ENCODE measurements at regions not wholly inside any gene's neighbourhood (a gene's known extent, or its start where the extent isn't known, plus 50 kb on each side); places are given as distances from the start of the nearest gene placed in this dataset.
A peak's percentile ranks its signal among the peaks of the same experiment; 100 is the strongest.

DNA sequence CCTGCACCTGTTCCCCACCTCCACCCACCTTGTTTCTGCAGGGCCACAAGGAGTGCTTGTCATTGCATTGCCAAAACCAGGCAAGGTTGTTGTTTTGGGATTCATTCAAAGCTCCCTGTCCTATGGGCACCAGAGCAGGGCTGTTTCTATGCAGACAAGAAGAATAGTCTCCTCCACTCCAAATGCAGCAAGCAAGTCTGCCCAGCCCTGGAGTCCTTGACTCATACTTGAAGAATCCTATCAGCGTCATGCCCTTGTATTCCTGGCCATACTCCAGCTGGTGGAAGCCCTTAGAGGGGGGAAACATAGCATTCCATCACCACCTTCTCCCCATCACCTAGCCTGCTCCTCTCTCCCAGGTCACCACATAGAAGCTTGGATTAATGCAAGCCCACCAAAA, 145.3 kb upstream of the ECI2 start:
- TF ChIP-seq, protein P1, sequence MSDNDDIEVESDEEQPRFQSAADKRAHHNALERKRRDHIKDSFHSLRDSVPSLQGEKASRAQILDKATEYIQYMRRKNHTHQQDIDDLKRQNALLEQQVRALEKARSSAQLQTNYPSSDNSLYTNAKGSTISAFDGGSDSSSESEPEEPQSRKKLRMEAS (IDR thresholded peaks at IDR 0.05): peak; percentile 53; the same call in 1 of the 2 replicates
- TF ChIP-seq ZBTB7A (IDR thresholded peaks at IDR 0.05; ENCODE audit: low read depth) (peak; percentile 15; the same call in 1 of the 2 replicates), RAD21 (IDR thresholded peaks at IDR 0.05; ENCODE audit: low read depth) (peak; percentile 1; the same call in 1 of the 2 replicates), CREB1 (IDR thresholded peaks at IDR 0.05; ENCODE audit: low read depth) (no peak), EGR1 (IDR thresholded peaks at IDR 0.05) (no peak), NFIC (IDR thresholded peaks at IDR 0.05) (peak; percentile 92), CEBPB (IDR thresholded peaks at IDR 0.05) (peak; percentile 16; the same call in 1 of the 2 replicates), TAF1 (IDR thresholded peaks at IDR 0.05; ENCODE audit: low read depth) (no peak), FOXM1 (IDR thresholded peaks at IDR 0.05; ENCODE audit: borderline replicate concordance, low read depth) (peak; percentile 51; the same call in 1 of the 2 replicates), TEAD4 (IDR thresholded peaks at IDR 0.05) (peak; percentile 87), TCF12 (IDR thresholded peaks at IDR 0.05; ENCODE audit: low read depth) (peak; percentile 68), EP300 (IDR thresholded peaks at IDR 0.05; ENCODE audit: borderline replicate concordance) (peak; percentile 85), YY1 (IDR thresholded peaks at IDR 0.05; ENCODE audit: low read depth) (no peak)
- TF ChIP-seq, protein P2, sequence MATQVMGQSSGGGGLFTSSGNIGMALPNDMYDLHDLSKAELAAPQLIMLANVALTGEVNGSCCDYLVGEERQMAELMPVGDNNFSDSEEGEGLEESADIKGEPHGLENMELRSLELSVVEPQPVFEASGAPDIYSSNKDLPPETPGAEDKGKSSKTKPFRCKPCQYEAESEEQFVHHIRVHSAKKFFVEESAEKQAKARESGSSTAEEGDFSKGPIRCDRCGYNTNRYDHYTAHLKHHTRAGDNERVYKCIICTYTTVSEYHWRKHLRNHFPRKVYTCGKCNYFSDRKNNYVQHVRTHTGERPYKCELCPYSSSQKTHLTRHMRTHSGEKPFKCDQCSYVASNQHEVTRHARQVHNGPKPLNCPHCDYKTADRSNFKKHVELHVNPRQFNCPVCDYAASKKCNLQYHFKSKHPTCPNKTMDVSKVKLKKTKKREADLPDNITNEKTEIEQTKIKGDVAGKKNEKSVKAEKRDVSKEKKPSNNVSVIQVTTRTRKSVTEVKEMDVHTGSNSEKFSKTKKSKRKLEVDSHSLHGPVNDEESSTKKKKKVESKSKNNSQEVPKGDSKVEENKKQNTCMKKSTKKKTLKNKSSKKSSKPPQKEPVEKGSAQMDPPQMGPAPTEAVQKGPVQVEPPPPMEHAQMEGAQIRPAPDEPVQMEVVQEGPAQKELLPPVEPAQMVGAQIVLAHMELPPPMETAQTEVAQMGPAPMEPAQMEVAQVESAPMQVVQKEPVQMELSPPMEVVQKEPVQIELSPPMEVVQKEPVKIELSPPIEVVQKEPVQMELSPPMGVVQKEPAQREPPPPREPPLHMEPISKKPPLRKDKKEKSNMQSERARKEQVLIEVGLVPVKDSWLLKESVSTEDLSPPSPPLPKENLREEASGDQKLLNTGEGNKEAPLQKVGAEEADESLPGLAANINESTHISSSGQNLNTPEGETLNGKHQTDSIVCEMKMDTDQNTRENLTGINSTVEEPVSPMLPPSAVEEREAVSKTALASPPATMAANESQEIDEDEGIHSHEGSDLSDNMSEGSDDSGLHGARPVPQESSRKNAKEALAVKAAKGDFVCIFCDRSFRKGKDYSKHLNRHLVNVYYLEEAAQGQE (IDR thresholded peaks at IDR 0.05; ENCODE audit: low read depth): no peak
- TF ChIP-seq, protein P3, sequence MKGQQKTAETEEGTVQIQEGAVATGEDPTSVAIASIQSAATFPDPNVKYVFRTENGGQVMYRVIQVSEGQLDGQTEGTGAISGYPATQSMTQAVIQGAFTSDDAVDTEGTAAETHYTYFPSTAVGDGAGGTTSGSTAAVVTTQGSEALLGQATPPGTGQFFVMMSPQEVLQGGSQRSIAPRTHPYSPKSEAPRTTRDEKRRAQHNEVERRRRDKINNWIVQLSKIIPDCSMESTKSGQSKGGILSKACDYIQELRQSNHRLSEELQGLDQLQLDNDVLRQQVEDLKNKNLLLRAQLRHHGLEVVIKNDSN (IDR thresholded peaks at IDR 0.05): no peak

DNA sequence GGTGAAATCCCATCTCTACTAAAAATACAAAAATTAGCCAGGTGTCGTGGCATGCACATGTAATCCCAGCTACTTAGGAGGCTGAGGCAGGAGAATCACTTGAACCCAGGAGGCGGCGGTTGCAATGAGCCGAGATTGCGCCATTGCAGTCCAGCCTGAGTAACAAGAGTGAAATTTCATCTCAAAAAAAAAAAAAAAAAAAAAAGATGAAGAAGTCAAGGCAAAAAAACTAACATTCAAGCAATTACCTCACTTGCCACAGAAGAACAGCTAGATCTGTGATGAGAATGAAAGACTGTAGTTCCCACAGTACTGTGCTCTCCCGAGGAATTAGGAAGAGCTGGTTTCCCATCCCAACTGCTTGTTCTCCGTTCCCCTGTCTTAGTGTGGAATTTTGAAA, 144.7 kb upstream of the ECI2 start:
- no peak for TF ChIP-seq RAD21 (IDR thresholded peaks at IDR 0.05; ENCODE audit: low read depth)

DNA sequence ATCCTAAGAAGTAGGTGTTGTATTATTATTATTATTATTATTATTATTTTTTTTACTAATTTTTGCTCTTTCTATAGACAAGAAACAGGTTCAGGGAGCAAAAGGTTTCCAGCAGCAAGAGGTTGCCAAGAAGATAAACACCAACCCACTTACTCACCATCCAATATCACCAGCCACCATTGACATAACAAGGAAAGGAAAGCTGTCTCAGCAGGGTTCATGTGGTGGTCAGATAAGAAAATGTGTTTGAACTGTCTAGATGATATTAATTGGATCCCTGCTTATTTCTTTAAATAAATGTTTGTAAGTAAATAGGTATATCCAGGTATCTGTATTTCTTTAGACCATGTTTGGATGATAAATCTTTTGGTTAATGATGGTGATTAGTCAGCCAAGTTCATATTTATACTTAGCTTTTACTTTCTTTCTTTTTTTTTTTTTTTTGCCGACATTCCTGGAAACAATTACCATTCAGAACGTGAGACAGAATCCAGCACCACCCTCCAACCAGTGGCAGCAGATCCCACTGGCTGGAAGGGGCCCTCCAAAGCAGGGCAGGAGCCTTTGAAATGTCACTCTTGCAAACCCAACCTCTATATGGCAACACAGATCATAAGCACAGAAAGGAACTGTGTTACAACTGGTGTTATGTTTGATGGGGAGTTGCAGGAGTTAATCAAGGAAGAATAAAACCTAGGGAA, 139.2 kb upstream of the ECI2 start:
- TF ChIP-seq, protein P3 (IDR thresholded peaks at IDR 0.05): no peak
- TF ChIP-seq NFIC (IDR thresholded peaks at IDR 0.05): no peak
- no peak for TF ChIP-seq CREB1 (IDR thresholded peaks at IDR 0.05; ENCODE audit: low read depth)
- no peak for TF ChIP-seq EP300 (IDR thresholded peaks at IDR 0.05; ENCODE audit: borderline replicate concordance)
- TF ChIP-seq RAD21 (IDR thresholded peaks at IDR 0.05; ENCODE audit: low read depth): no peak
- TF ChIP-seq ZBTB7A (IDR thresholded peaks at IDR 0.05; ENCODE audit: low read depth): no peak
- no peak for TF ChIP-seq CEBPB (IDR thresholded peaks at IDR 0.05)

DNA sequence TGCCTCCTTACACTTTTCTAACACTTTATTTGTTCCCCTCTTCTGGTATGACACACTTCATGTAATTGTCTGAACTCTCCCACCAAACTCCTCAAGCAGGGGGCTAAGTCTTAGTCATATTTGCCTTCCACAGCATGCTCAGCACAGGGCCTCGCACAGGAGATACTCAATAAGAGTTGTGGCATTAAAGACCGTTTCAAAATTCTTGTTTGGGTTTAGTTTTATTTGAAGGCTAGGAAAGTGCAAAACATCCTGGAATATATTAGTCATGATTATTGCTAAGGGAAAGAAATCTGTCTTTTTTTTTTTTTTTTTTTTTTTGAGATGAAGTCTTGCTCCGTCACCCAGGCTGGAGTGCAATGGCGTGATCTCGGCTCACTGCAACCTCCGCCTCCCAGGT, 137.6 kb upstream of the ECI2 start:
- TF ChIP-seq RAD21 (IDR thresholded peaks at IDR 0.05; ENCODE audit: low read depth): no peak
- no peak for TF ChIP-seq CEBPB (IDR thresholded peaks at IDR 0.05)
- TF ChIP-seq EP300 (IDR thresholded peaks at IDR 0.05; ENCODE audit: borderline replicate concordance): no peak
- TF ChIP-seq, protein P3 (IDR thresholded peaks at IDR 0.05): no peak
- no peak for TF ChIP-seq ZBTB7A (IDR thresholded peaks at IDR 0.05; ENCODE audit: low read depth)

DNA sequence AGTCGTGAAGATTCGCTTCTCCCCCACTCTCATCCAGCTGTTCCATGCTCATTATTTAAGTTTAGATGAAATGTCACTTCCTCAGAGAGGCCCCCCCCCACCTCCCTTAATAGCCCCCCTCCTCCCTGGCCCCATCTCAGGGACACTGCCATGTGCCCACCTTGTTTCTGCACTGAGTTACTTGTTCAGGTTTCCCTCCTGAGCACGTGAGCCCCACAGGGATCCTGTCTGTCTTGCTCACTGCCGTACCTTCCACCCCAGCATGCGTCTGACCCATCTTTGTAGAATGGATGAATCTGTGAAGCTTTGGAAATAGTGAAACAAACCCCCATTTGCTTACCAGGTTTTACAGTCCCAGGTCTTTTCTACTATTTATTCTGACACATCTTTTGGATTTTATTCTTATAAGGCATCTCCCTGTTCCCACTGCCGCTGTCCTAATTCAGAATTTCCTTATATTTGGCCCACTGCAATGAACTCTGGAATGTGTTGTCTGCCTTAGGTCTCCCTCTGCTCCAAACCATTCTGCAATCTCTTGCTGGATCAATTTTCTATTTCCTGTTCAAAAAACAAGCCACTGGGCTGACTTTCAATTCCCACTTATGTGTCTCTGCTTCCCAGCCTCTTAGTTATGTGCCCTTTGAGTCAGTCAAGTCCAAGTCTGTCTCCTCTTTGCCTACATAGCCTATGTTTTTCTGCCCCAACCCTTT, 136.5 kb upstream of the ECI2 start:
- no peak for TF ChIP-seq ZBTB7A (IDR thresholded peaks at IDR 0.05; ENCODE audit: low read depth)
- no peak for TF ChIP-seq TEAD4 (IDR thresholded peaks at IDR 0.05)
- TF ChIP-seq YY1 (IDR thresholded peaks at IDR 0.05; ENCODE audit: low read depth): no peak
- TF ChIP-seq CEBPB (IDR thresholded peaks at IDR 0.05): no peak
- no peak for TF ChIP-seq TAF1 (IDR thresholded peaks at IDR 0.05; ENCODE audit: low read depth)
- TF ChIP-seq EP300 (IDR thresholded peaks at IDR 0.05; ENCODE audit: borderline replicate concordance): no peak
- TF ChIP-seq, protein P2 (IDR thresholded peaks at IDR 0.05; ENCODE audit: low read depth): no peak
- no peak for TF ChIP-seq EGR1 (IDR thresholded peaks at IDR 0.05)
- TF ChIP-seq FOXM1 (IDR thresholded peaks at IDR 0.05; ENCODE audit: borderline replicate concordance, low read depth): no peak
- TF ChIP-seq, protein P3 (IDR thresholded peaks at IDR 0.05): no peak
- TF ChIP-seq TCF12 (IDR thresholded peaks at IDR 0.05; ENCODE audit: low read depth): no peak
- TF ChIP-seq NFIC (IDR thresholded peaks at IDR 0.05): no peak
- TF ChIP-seq RAD21 (IDR thresholded peaks at IDR 0.05; ENCODE audit: low read depth): no peak
- TF ChIP-seq CREB1 (IDR thresholded peaks at IDR 0.05; ENCODE audit: low read depth): no peak
- TF ChIP-seq, protein P1 (IDR thresholded peaks at IDR 0.05): no peak
